Neural cell (in vitro differentiated cells): ENCODE measurements at regions not wholly inside any gene's neighbourhood (a gene's known extent, or its start where the extent isn't known, plus 50 kb on each side); places are given as distances from the start of the nearest gene placed in this dataset.

Experiments
- CTCF ChIP-seq: fragments of 450-650 bp; IDR thresholded peaks from 2 replicates; pipeline ENCODE4 v1.5.1; 2014; ENCODE audit warnings: antibody characterized with exemption, mild to moderate bottlenecking, moderate library complexity; ENCODE audit not compliant: poor library complexity, severe bottlenecking
- EP300 ChIP-seq: fragments of 450-650 bp; conservative IDR thresholded peaks from 2 replicates; pipeline ENCODE4 v1.6.1; 2014; ENCODE audit warnings: antibody characterized with exemption, mild to moderate bottlenecking, moderate library complexity; ENCODE audit not compliant: poor library complexity, severe bottlenecking
- EZH2 ChIP-seq: fragments of 200-600, 300-800 bp; shearing (Covaris generic), sonication (generic); IDR thresholded peaks from 2 replicates; pipeline ENCODE4 v1.6.1; 2014; ENCODE audit warnings: antibody characterized with exemption, low read length, borderline replicate concordance, mild to moderate bottlenecking; ENCODE audit not compliant: insufficient read depth, poor library complexity, severe bottlenecking
- MXI1 ChIP-seq: fragments of 450-650 bp; conservative IDR thresholded peaks from 2 replicates; pipeline ENCODE4 v1.6.1; 2014; ENCODE audit warnings: antibody characterized with exemption, mild to moderate bottlenecking; ENCODE audit not compliant: poor library complexity, severe bottlenecking
- POLR2AphosphoS5 ChIP-seq: IDR thresholded peaks from 2 replicates; pipeline ENCODE4 v1.6.1; 2012
- RAD21 ChIP-seq: fragments of 450-650 bp; conservative IDR thresholded peaks from 2 replicates; pipeline ENCODE4 v1.6.1; 2014; ENCODE audit warnings: antibody characterized with exemption, mild to moderate bottlenecking, moderate library complexity
- REST ChIP-seq: IDR thresholded peaks from 2 replicates; pipeline ENCODE4 v1.6.1; 2012; ENCODE audit warnings: borderline replicate concordance
- SMC3 ChIP-seq: fragments of 450-650 bp; conservative IDR thresholded peaks from 2 replicates; pipeline ENCODE4 v1.6.1; 2014; ENCODE audit warnings: antibody characterized with exemption, mild to moderate bottlenecking, moderate library complexity; ENCODE audit not compliant: poor library complexity
- TAF1 ChIP-seq: IDR thresholded peaks from 2 replicates; pipeline ENCODE4 v1.6.1; 2012; ENCODE audit warnings: low read depth

- TF ChIP-seq CTCF: no peak
- no peak for TF ChIP-seq EZH2
- no peak for TF ChIP-seq POLR2AphosphoS5
- TF ChIP-seq REST: no peak
- no peak for TF ChIP-seq EP300
- no peak for TF ChIP-seq RAD21
- TF ChIP-seq MXI1: no peak
- TF ChIP-seq SMC3: no peak
- no peak for TF ChIP-seq TAF1
These were observed 67.9 kb upstream of the TAF1B start for GRCh38 chr2:9775351-9775750.
